Astrocyte (in vitro differentiated cells and primary cell): ENCODE measurements at regions not wholly inside any gene's neighbourhood (a gene's known extent, or its start where the extent isn't known, plus 50 kb on each side); places are given as distances from the start of the nearest gene placed in this dataset.

Experiments
- DNase-seq: peaks from one replicate; pipeline ENCODE4 v3.0.0-alpha.2; 2010; ENCODE audit warnings: low read depth
- FAIRE-seq: peaks from 2 replicates; lab custom pipeline; 2011; peaks lifted over from hg19 to GRCh38; lab: Jason Lieb, UNC
- H2AFZ ChIP-seq: 2 replicates; pipeline ENCODE4 v1.6.0; 2012; ENCODE audit warnings: low read depth, low read length, inconsistent platforms
- H3K27ac ChIP-seq: 2 replicates; pipeline ENCODE4 v1.5.1; 2011; ENCODE audit warnings: low read depth, low read length, inconsistent platforms
- H3K27me3 ChIP-seq: 2 replicates; pipeline ENCODE4 v1.6.0; 2011; ENCODE audit warnings: low read length, inconsistent platforms; ENCODE audit not compliant: insufficient read depth
- H3K36me3 ChIP-seq: 2 replicates; pipeline ENCODE4 v1.5.1; 2011; ENCODE audit warnings: low read length, inconsistent platforms; ENCODE audit not compliant: insufficient read depth
- H3K4me1 ChIP-seq: 2 replicates; pipeline ENCODE4 v1.5.1; 2011; ENCODE audit warnings: low read length, inconsistent platforms; ENCODE audit not compliant: insufficient read depth
- H3K4me2 ChIP-seq: 2 replicates; pipeline ENCODE4 v1.6.0; 2012; ENCODE audit warnings: low read length, inconsistent platforms
- H3K4me3 ChIP-seq: 2 replicates; pipeline ENCODE4 v1.5.1; 2011; ENCODE audit warnings: low read depth, mild to moderate bottlenecking, low read length, inconsistent platforms; ENCODE audit not compliant: insufficient read depth
- H3K79me2 ChIP-seq: 2 replicates; pipeline ENCODE4 v1.6.0; 2012; ENCODE audit warnings: mild to moderate bottlenecking, low read length, inconsistent platforms; ENCODE audit not compliant: insufficient read depth
- H3K9ac ChIP-seq: 2 replicates; pipeline ENCODE4 v1.6.0; 2012; ENCODE audit warnings: mild to moderate bottlenecking, low read length, inconsistent platforms
- H3K9me3 ChIP-seq: 2 replicates; pipeline ENCODE4 v1.5.1; 2012; ENCODE audit warnings: low read depth, mild to moderate bottlenecking, low read length, inconsistent platforms; ENCODE audit not compliant: insufficient read depth
- H4K20me1 ChIP-seq: 2 replicates; pipeline ENCODE4 v1.6.0; 2012; ENCODE audit warnings: low read length, inconsistent platforms; ENCODE audit not compliant: insufficient read depth
- H3K27ac Mint-ChIP-seq: one replicate; pipeline ENCODE4 v1.8.0; 2021; ENCODE audit warnings: mild to moderate bottlenecking, mixed read lengths; ENCODE audit not compliant: unreplicated experiment
- H3K27me3 Mint-ChIP-seq: one replicate; pipeline ENCODE4 v1.8.0; 2021; ENCODE audit warnings: low read depth, mixed read lengths; ENCODE audit not compliant: unreplicated experiment
- H3K36me3 Mint-ChIP-seq: one replicate; pipeline ENCODE4 v1.8.0; 2021; ENCODE audit warnings: low read depth, mixed read lengths; ENCODE audit not compliant: unreplicated experiment
- H3K4me1 Mint-ChIP-seq: one replicate; pipeline ENCODE4 v1.8.0; 2021; ENCODE audit warnings: low read depth, mixed read lengths; ENCODE audit not compliant: unreplicated experiment
- H3K4me3 Mint-ChIP-seq: one replicate; pipeline ENCODE4 v1.8.0; 2021; ENCODE audit warnings: mild to moderate bottlenecking, moderate library complexity, mixed read lengths; ENCODE audit not compliant: unreplicated experiment
- H3K9me3 Mint-ChIP-seq: one replicate; pipeline ENCODE4 v1.8.0; 2021; ENCODE audit warnings: mild to moderate bottlenecking, mixed read lengths; ENCODE audit not compliant: unreplicated experiment
- CTCF ChIP-seq: IDR thresholded peaks from 2 replicates; pipeline ENCODE4 v1.5.1; 2011; ENCODE audit warnings: low read depth, mild to moderate bottlenecking, inconsistent platforms, low read length, moderate library complexity; ENCODE audit not compliant: insufficient read depth
- EZH2 ChIP-seq: IDR thresholded peaks from 2 replicates; pipeline ENCODE4 v1.6.1; 2012; ENCODE audit warnings: mild to moderate bottlenecking, low read length, inconsistent platforms; ENCODE audit not compliant: insufficient read depth

GRCh38 chr4:169342906-169343564 lies 72.3 kb upstream of the SH3RF1 start:
- Histone ChIP-seq H2AFZ (no peak overlapping the region), H3K4me3 (no peak overlapping the region), H3K27ac (no peak overlapping the region), H3K9ac (no peak overlapping the region), H3K9me3 (no peaks in the 10 kb centered on the region), H4K20me1 (no peaks in the 10 kb centered on the region), H3K4me2 (no peak overlapping the region), H3K27me3 (no peaks in the 10 kb centered on the region), H3K36me3 (no peaks in the 10 kb centered on the region), H3K4me1 (peaks cover 37% of the 10 kb centered on the region), H3K79me2 (no peaks in the 10 kb centered on the region)
- Mint-ChIP-seq H3K27ac (no peak overlapping the region), H3K9me3 (no peaks in the 10 kb centered on the region), H3K36me3 (no peaks in the 10 kb centered on the region), H3K4me3 (no peak overlapping the region), H3K27me3 (no peaks in the 10 kb centered on the region), H3K4me1 (peaks cover 17% of the 10 kb centered on the region)
- TF ChIP-seq CTCF (no peak), EZH2 (no peak)
- FAIRE-seq: no peak
- peak; percentile 62 for DNase-seq

- Histone ChIP-seq H3K9me3 (no peaks in the 10 kb centered on the region), H3K4me2 (peak overlapping the region; percentile 59), H3K36me3 (no peaks in the 10 kb centered on the region), H3K4me1 (peaks cover 41% of the 10 kb centered on the region), H3K9ac (peak overlapping the region; percentile 38), H2AFZ (no peak overlapping the region), H4K20me1 (no peaks in the 10 kb centered on the region), H3K27me3 (no peaks in the 10 kb centered on the region), H3K4me3 (no peak overlapping the region), H3K27ac (peak overlapping the region; percentile 41), H3K79me2 (no peaks in the 10 kb centered on the region)
- no peak for DNase-seq
- Mint-ChIP-seq H3K27ac (no peak overlapping the region), H3K4me3 (no peak overlapping the region), H3K4me1 (peaks cover 24% of the 10 kb centered on the region), H3K27me3 (no peaks in the 10 kb centered on the region), H3K9me3 (no peaks in the 10 kb centered on the region), H3K36me3 (peaks cover 2% of the 10 kb centered on the region)
- TF ChIP-seq CTCF: no peak
- no peak for TF ChIP-seq EZH2
- no peak for FAIRE-seq
Observed at GRCh38 chr4:169342159-169342860, 71.6 kb upstream of the SH3RF1 start.

GRCh38 chr4:169341490-169341889 lies 70.7 kb upstream of the SH3RF1 start:
- Histone ChIP-seq H3K27me3 (no peaks in the 10 kb centered on the region), H2AFZ (no peak overlapping the region), H3K27ac (peak overlapping the region; percentile 41), H3K79me2 (no peaks in the 10 kb centered on the region), H3K4me1 (peaks cover 46% of the 10 kb centered on the region), H3K4me3 (no peak overlapping the region), H3K9me3 (no peaks in the 10 kb centered on the region), H3K9ac (peak overlapping the region; percentile 38), H4K20me1 (no peaks in the 10 kb centered on the region), H3K4me2 (peak overlapping the region; percentile 59), H3K36me3 (no peaks in the 10 kb centered on the region)
- DNase-seq: peak; percentile 98
- H3K27ac Mint-ChIP-seq: no peak overlapping the region
- H3K27me3 Mint-ChIP-seq: no peaks in the 10 kb centered on the region
- no peak for FAIRE-seq
- H3K9me3 Mint-ChIP-seq: no peaks in the 10 kb centered on the region
- H3K4me3 Mint-ChIP-seq: no peak overlapping the region
- TF ChIP-seq CTCF (no peak), EZH2 (no peak)
- peaks cover 25% of the 10 kb centered on the region for H3K4me1 Mint-ChIP-seq
- peaks cover 2% of the 10 kb centered on the region for H3K36me3 Mint-ChIP-seq
